Upper lobe of left lung (tissue), 4 donors: ENCODE measurements at regions not wholly inside any gene's neighbourhood (a gene's known extent, or its start where the extent isn't known, plus 50 kb on each side); places are given as distances from the start of the nearest gene placed in this dataset.

Experiments used
- CTCF ChIP-seq, 6 experiments: fragments of 450-650 bp in 4 of 6; fragments of 200-600 bp in 2 of 6; sonication (generic) in 2 of 6; IDR thresholded peaks; one replicate each; pipeline ENCODE4 v1.5.1; 2016 to 2019; ENCODE audit warnings: antibody characterized with exemption in 6 of 6
- POLR2A ChIP-seq, 4 donors: fragments of 450-650 bp; IDR thresholded peaks; one replicate each; pipeline ENCODE4 v1.5.1; 2016 to 2017; ENCODE audit warnings: antibody characterized with exemption in 4 of 4, mild to moderate bottlenecking in 2 of 4
- POLR2AphosphoS5 ChIP-seq, 2 donors: sonication (generic); formaldehyde crosslinking; IDR thresholded peaks; one replicate each; pipeline ENCODE4 v1.5.1; 2017; ENCODE audit warnings: antibody characterized with exemption in 2 of 2

- TF ChIP-seq POLR2AphosphoS5 (IDR thresholded peaks at IDR 0.05) (no peak), CTCF (IDR thresholded peaks at IDR 0.05) (no peak), POLR2A (IDR thresholded peaks at IDR 0.05) (no peak)
Observed at GRCh38 chr20:39100691-39101090, 138.5 kb downstream of the DHX35 start.
